ENCODE measurements at regions not wholly inside any gene's neighbourhood (a gene's known extent, or its start where the extent isn't known, plus 50 kb on each side); places are given as distances from the start of the nearest gene placed in this dataset.
A peak's percentile ranks its signal among the peaks of the same experiment; 100 is the strongest.

DNA sequence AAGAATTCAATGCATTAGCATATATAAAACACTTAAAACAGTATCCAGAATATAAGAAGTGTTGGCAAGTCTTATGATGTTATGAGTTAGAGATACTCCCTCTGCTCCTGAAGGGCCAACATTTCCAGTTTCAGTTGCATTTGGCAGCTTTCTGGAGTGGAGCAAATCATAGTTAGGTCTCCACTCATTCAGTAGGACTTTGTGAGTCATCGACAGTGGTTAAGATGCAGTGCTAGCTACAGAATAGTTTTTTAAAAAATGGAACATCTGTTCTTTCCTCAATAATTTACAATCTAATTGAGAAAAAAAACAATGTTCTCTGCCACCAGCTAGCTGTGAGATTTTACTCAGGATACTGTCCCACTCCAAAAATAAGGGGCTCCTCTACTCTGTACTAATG lies 389.1 kb downstream of the HLX start:
- H3K27ac ChIP-seq (ENCODE audit: low read length), result no peak overlapping the region
- no peaks in the 10 kb centered on the region for H3F3A ChIP-seq (ENCODE audit: low read length, unreplicated experiment)
- H3K9me3 ChIP-seq (ENCODE audit: low read length), result no peaks in the 10 kb centered on the region
- no peaks in the 10 kb centered on the region for H3K9me2 ChIP-seq (replicated peaks; ENCODE audit: low read length)
- no peaks in the 10 kb centered on the region for H3K27me3 ChIP-seq (ENCODE audit: low read length)
- 0 out of 2 replicates have a peak, but pooled peaks have one; percentile 23 for ATAC-seq
- ChIA-PET POLR2A (ENCODE audit: unreplicated experiment) (no interaction called here), CTCF (interaction anchor here (0.7 kb wide), 1 partner anchor 125 kb away, joined by 3 read pairs; no protein-coding TSS in a partner anchor)
- H3K4me2 ChIP-seq (ENCODE audit: low read length), result no peak overlapping the region
- TF ChIP-seq, protein P1, sequence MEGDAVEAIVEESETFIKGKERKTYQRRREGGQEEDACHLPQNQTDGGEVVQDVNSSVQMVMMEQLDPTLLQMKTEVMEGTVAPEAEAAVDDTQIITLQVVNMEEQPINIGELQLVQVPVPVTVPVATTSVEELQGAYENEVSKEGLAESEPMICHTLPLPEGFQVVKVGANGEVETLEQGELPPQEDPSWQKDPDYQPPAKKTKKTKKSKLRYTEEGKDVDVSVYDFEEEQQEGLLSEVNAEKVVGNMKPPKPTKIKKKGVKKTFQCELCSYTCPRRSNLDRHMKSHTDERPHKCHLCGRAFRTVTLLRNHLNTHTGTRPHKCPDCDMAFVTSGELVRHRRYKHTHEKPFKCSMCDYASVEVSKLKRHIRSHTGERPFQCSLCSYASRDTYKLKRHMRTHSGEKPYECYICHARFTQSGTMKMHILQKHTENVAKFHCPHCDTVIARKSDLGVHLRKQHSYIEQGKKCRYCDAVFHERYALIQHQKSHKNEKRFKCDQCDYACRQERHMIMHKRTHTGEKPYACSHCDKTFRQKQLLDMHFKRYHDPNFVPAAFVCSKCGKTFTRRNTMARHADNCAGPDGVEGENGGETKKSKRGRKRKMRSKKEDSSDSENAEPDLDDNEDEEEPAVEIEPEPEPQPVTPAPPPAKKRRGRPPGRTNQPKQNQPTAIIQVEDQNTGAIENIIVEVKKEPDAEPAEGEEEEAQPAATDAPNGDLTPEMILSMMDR (conservative IDR thresholded peaks at IDR 0.05; ENCODE audit: low read depth, low read length), result no peak
- TF ChIP-seq EZH2 (IDR thresholded peaks at IDR 0.05; ENCODE audit: low read length, unreplicated experiment), result no peak
- TF ChIP-seq EZH2phosphoT487 (IDR thresholded peaks at IDR 0.05; ENCODE audit: borderline replicate concordance, low read length), result no peak
- H3K36me3 ChIP-seq (ENCODE audit: low read depth, low read length), result no peaks in the 10 kb centered on the region
- H3K4me3 ChIP-seq (ENCODE audit: low read length), result no peak overlapping the region
- intact Hi-C loops (cut with micrococcal nuclease), result no loop called here
- peak; percentile 50 for DNase-seq
- no peak overlapping the region for H3K9ac ChIP-seq (ENCODE audit: low read length)
- no TSS peak for BruUV-seq (replicated peaks)
- H2AFZ ChIP-seq (ENCODE audit: low read length), result no peak overlapping the region
- H3K4me1 ChIP-seq (ENCODE audit: insufficient read depth, low read length), result no peaks in the 10 kb centered on the region
- H4K20me1 ChIP-seq (ENCODE audit: low read length), result no peaks in the 10 kb centered on the region
- H3K79me2 ChIP-seq (ENCODE audit: low read length), result no peaks in the 10 kb centered on the region

DNA sequence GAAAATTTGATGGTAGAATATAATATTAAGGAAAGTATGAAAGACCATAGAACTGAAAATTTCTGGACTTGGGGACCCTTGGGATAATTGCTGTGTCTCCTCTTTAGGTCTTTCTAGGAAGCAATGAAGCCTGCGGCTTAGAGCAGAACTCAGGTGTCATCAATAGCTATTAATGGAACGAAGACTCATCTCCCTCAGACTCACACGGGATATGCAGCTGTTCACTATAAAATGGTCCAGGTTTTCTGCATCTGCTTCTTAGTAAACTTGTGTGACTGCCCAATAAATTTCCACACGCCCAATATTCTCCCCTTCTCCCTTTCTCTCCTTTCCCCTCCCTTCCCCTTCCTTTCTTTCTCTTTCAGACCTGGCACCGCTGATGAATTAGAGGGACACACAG lies 392.5 kb downstream of the HLX start:
- H3K9ac ChIP-seq (ENCODE audit: low read length), result no peak overlapping the region
- no TSS peak for BruUV-seq (replicated peaks)

DNA sequence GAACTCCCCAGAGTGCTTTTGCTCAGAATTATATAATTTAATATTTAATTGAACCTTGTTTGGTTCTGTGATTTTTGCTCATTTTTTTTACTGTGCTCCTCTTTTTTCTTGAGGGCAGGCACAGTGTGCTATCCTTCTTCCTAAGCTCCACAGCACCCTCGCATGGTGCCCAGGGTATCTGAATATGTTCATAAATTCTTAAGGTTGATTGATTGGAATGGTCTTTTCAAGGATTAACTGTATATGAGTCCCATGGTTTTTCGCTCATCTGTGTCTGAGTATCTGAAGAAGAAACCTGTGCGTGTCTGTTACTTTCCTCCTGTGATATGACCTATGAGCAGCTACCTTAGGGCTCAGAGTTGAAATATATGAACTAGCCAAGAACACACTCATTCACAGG lies 393.7 kb downstream of the HLX start:
- Histone ChIP-seq H3K9me2 (replicated peaks; ENCODE audit: low read length) (no peaks in the 10 kb centered on the region), H4K20me1 (ENCODE audit: low read length) (no peaks in the 10 kb centered on the region), H3K9me3 (ENCODE audit: low read length) (no peaks in the 10 kb centered on the region), H3K4me1 (ENCODE audit: insufficient read depth, low read length) (no peaks in the 10 kb centered on the region), H3K27me3 (ENCODE audit: low read length) (no peaks in the 10 kb centered on the region), H3K27ac (ENCODE audit: low read length) (no peak overlapping the region), H3K79me2 (ENCODE audit: low read length) (no peaks in the 10 kb centered on the region), H2AFZ (ENCODE audit: low read length) (no peak overlapping the region), H3K4me2 (ENCODE audit: low read length) (no peak overlapping the region), H3K4me3 (ENCODE audit: low read length) (no peak overlapping the region), H3F3A (ENCODE audit: low read length, unreplicated experiment) (no peaks in the 10 kb centered on the region), H3K36me3 (ENCODE audit: low read depth, low read length) (no peaks in the 10 kb centered on the region), H3K9ac (ENCODE audit: low read length) (no peak overlapping the region)
- ChIA-PET POLR2A (ENCODE audit: unreplicated experiment) (no interaction called here), CTCF (interaction anchor here (1.0 to 1.4 kb wide), 2 partner anchors 70 to 398 kb away, joined by 4 to 7 read pairs; no protein-coding TSS in a partner anchor)
- DNase-seq (peak; percentile 68), ATAC-seq (peak; percentile 88)
- TF ChIP-seq EZH2phosphoT487 (IDR thresholded peaks at IDR 0.05; ENCODE audit: borderline replicate concordance, low read length), result no peak
- TF ChIP-seq, protein P1 (conservative IDR thresholded peaks at IDR 0.05; ENCODE audit: low read depth, low read length), result peak; percentile 81
- intact Hi-C loops (cut with micrococcal nuclease), result loop anchor here (1.0 to 5.0 kb wide), 7 partner anchors 70 to 463 kb away; no protein-coding TSS in a partner anchor
- no TSS peak for BruUV-seq (replicated peaks)

More for the DNA sequence above, 392.5 kb downstream of the HLX start:
- no peaks in the 10 kb centered on the region for H3K36me3 ChIP-seq (ENCODE audit: low read depth, low read length)
- intact Hi-C loops (cut with micrococcal nuclease), result loop anchor here (2.0 to 5.0 kb wide), 2 partner anchors 163 to 239 kb away; no protein-coding TSS in a partner anchor
- H3K9me2 ChIP-seq (replicated peaks; ENCODE audit: low read length), result no peaks in the 10 kb centered on the region
- no peaks in the 10 kb centered on the region for H3K9me3 ChIP-seq (ENCODE audit: low read length)
- H3F3A ChIP-seq (ENCODE audit: low read length, unreplicated experiment), result no peaks in the 10 kb centered on the region
- POLR2A ChIA-PET (ENCODE audit: unreplicated experiment), result no interaction called here
- CTCF ChIA-PET, result interaction anchor here (0.6 kb wide), 2 partner anchors 431 to 1012 kb away, joined by 3 to 6 read pairs; no protein-coding TSS in a partner anchor
- no peaks in the 10 kb centered on the region for H4K20me1 ChIP-seq (ENCODE audit: low read length)
- no peak overlapping the region for H3K27ac ChIP-seq (ENCODE audit: low read length)
- H3K4me3 ChIP-seq (ENCODE audit: low read length), result no peak overlapping the region
- H3K79me2 ChIP-seq (ENCODE audit: low read length), result no peaks in the 10 kb centered on the region
- TF ChIP-seq, protein P1 (conservative IDR thresholded peaks at IDR 0.05; ENCODE audit: low read depth, low read length), result no peak
- H3K4me2 ChIP-seq (ENCODE audit: low read length), result no peak overlapping the region
- DNase-seq (no peak), ATAC-seq (no peak)
- H3K4me1 ChIP-seq (ENCODE audit: insufficient read depth, low read length), result no peaks in the 10 kb centered on the region
- H3K27me3 ChIP-seq (ENCODE audit: low read length), result no peaks in the 10 kb centered on the region
- no peak overlapping the region for H2AFZ ChIP-seq (ENCODE audit: low read length)

All from PC-3 (cell line).